Cardiac fibroblast (primary cell): ENCODE measurements at regions not wholly inside any gene's neighbourhood (a gene's known extent, or its start where the extent isn't known, plus 50 kb on each side); places are given as distances from the start of the nearest gene placed in this dataset.

Experiments used
- DNase-seq, 2 donors: peaks; one replicate each; pipeline versions ENCODE4 v3.0.0 to v3.0.0-alpha.2; 2010; ENCODE audit warnings: low read depth in 2 of 2
- H3K4me3 ChIP-seq, 2 donors: replicated peaks in 1 of 2; 1 replicate in 1 of 2; 2 replicates in 1 of 2; pipeline ENCODE4 v1.5.1; 2011; ENCODE audit warnings: low read depth in 2 of 2, low read length in 2 of 2, mild to moderate bottlenecking in 2 of 2, moderate library complexity in 1 of 2
- CTCF ChIP-seq: IDR thresholded peaks from one replicate; pipeline ENCODE4 v1.5.1; 2011; ENCODE audit warnings: low read depth, mild to moderate bottlenecking, low read length, inconsistent platforms

GRCh38 chr22:47591016-47591415 lies 828.6 kb downstream of the TBC1D22A start:
- H3K4me3 ChIP-seq: no peak overlapping the region
- no peak for DNase-seq
- no peak for TF ChIP-seq CTCF

- H3K4me3 ChIP-seq: no peak overlapping the region
- TF ChIP-seq CTCF: no peak
- DNase-seq: no peak
These were observed 827.1 kb downstream of the TBC1D22A start for GRCh38 chr22:47589271-47590250.

- no peak for DNase-seq
- H3K4me3 ChIP-seq: no peak overlapping the region
- TF ChIP-seq CTCF: no peak
These were observed 826.1 kb downstream of the TBC1D22A start for GRCh38 chr22:47588578-47588960.

GRCh38 chr22:47587861-47588577 lies 825.6 kb downstream of the TBC1D22A start:
- TF ChIP-seq CTCF: no peak
- no peak for DNase-seq
- no peak overlapping the region for H3K4me3 ChIP-seq

- no peak overlapping the region for H3K4me3 ChIP-seq
- no peak for DNase-seq
These were observed 824.9 kb downstream of the TBC1D22A start for GRCh38 chr22:47587361-47587760.

GRCh38 chr22:47586946-47587345 lies 824.5 kb downstream of the TBC1D22A start:
- DNase-seq: no peak
- no peak for TF ChIP-seq CTCF
- no peak overlapping the region for H3K4me3 ChIP-seq

More at GRCh38 chr22:47587361-47587760, 824.9 kb downstream of the TBC1D22A start:
- TF ChIP-seq CTCF: no peak
